GM18498 (cell line): ENCODE measurements at regions not wholly inside any gene's neighbourhood (a gene's known extent, or its start where the extent isn't known, plus 50 kb on each side); places are given as distances from the start of the nearest gene placed in this dataset.
A peak's percentile ranks its signal among the peaks of the same experiment; 100 is the strongest.
"Not testable (repeated sequence)": the region's sequence is repeated elsewhere in the genome, so short reads cannot be mapped to it uniquely, and the experiment has no call there.

Experiments
- ATAC-seq: cut with Tn5 transposase; IDR thresholded peaks from one replicate; pipeline ENCODE4 v1.9.1; 2021; ENCODE audit warnings: mild to moderate bottlenecking, moderate library complexity; ENCODE audit not compliant: unreplicated experiment

GRCh38 chr3:109982201-109982600 lies 644.9 kb upstream of the DPPA4 start:
- no peak for ATAC-seq

GRCh38 chr3:109984976-109985375 lies 647.6 kb upstream of the DPPA4 start:
- ATAC-seq = no peak

DNA sequence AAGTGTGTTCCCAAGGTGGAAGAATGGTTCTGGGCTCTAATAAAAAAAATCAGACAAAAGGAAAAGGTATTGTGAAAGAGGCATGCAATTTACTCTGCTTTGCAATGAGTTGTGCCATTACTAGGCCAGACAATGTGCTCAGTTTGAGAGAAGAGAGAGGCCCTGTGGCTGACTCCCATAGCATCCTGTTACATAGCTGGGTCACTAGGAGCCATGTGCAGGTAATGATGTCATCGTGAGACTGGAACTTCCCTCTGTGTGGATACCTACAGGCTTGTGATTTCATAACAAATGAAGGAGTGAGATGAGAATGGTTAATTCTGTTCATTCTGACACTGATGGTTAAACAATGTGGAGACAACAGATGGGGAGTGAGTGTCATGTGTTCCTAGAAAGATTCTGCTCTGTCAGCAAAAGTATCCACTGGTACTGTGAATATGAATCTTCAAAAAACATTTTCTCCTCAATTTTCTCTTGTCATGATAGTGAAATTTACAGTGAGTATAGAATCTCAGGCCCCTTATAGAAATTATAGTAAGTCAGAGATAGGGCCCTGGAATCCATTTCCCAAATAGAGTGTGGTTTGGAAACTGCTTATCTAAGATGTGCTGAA lies 648.7 kb upstream of the DPPA4 start:
- ATAC-seq = no peak

DNA sequence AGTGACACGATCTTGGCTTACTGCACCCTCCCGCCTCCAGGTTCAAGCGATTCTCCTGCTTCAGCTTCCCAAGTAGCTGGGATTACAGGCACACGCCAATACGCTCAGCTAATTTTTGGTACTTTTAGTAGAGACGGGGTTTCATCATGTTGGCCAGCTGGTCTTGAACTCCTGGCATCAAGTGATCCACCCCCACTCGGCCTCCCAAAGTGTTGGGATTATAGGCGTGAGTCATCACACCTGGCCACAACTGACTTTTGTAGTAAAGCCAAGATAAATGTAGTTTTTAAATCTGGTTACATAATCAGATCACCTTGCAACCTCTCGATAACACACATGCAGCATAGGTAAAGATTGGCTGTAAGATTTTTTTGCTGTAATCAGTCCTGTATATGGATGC lies 657.5 kb upstream of the DPPA4 start:
- ATAC-seq = no peak

DNA sequence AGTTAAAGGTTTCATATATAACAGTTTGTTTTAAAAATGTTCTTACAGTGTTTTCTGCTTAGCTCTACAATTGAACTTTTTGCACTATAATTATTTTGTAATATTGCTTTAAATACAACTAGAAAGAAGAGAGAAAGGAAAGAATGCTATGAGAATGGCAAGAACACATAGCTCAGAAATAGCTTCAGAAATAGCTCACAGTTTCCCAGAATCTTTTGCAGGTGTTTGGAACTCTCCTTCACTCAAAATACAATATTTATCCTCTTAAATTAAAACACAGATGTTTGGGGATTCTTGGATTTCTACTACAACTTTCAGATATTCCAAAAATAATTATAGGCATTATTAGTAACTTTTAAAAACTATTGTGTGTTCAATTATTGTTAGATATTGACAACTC lies 658.0 kb upstream of the DPPA4 start:
- no peak for ATAC-seq

GRCh38 chr3:110001905-110002304 lies 664.6 kb upstream of the DPPA4 start:
- not testable (repeated sequence) for ATAC-seq

- ATAC-seq = no peak
These were observed 669.6 kb upstream of the DPPA4 start for GRCh38 chr3:110006913-110007312.

DNA sequence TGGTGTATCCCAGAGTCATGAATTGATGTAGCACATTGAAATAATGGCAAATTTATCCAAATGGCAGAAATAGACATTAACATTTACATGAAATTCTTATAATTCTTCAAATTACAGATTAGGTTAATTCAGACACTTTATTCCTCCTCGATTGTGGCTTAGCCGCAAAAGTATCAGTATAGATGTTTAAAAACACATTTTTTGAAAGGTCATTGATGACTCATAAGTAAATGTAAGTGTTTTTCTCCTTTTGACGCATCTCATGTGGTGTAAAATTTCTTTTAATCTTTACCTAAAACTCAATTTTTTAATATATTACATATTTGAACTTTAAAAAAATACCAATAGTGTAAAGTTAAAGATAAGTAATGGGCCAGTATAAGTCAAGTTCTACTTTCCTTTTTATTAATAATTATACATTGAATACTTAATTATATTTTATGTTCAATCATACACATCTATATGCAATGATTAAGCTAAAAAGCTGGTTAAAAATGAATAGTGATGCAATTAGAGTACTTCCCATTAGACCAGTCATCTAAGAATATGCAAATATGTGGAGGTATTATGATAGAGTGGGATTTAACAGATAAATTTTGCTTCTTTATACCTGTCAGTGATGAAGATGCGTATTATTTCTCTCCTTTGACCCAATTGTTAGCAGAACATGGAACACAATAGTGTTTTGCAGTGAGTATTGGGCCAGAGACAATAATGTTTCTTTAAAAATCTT lies 678.1 kb upstream of the DPPA4 start:
- no peak for ATAC-seq

- no peak for ATAC-seq
These were observed 679.0 kb upstream of the DPPA4 start for GRCh38 chr3:110016235-110016815.

DNA sequence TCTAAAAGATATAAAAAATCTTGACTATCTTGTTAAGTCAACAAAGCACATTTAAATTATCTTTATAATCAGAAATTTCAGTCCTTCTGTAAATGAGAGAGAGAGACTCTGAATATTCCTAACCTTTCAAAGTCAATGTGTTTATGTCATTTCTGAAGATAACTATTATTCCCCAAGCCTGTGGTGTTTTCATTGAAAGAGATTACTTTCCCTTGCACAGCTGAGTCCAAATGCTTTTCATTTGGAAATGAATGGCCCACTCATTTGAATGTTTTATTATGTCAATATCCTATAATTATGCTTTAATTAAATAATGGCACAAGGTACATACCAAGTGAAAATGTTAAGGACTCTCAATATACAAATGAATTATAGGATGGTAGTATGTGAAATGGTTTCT lies 680.0 kb upstream of the DPPA4 start:
- no peak for ATAC-seq

GRCh38 chr3:110021659-110022058 lies 684.3 kb upstream of the DPPA4 start:
- ATAC-seq = no peak

- not testable (repeated sequence) for ATAC-seq
These were observed 685.7 kb upstream of the DPPA4 start for GRCh38 chr3:110023022-110023421.

- ATAC-seq = no peak
These were observed 689.1 kb upstream of the DPPA4 start for GRCh38 chr3:110026421-110026820.

- ATAC-seq = no peak
These were observed 690.2 kb upstream of the DPPA4 start for GRCh38 chr3:110027446-110028080.

- ATAC-seq = no peak
These were observed 694.6 kb upstream of the DPPA4 start for GRCh38 chr3:110031975-110032374.

DNA sequence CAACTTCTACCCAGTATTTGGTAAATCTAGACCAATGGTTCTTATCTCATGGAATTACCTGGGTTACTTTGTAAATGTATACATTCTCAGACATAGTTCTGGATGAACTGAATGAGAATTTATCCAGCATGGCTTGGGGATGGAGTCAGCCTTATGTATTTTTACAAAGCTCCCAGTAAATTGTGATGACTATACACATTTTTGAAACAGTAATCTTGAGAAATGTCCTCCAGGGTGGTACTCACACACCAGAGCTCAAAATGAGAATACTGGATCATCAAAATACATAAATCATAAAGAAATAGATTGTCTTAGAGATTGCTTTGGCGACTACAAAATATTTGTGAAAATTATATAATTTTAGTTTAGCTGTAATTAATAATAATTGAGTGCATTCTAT lies 722.1 kb upstream of the DPPA4 start:
- no peak for ATAC-seq

DNA sequence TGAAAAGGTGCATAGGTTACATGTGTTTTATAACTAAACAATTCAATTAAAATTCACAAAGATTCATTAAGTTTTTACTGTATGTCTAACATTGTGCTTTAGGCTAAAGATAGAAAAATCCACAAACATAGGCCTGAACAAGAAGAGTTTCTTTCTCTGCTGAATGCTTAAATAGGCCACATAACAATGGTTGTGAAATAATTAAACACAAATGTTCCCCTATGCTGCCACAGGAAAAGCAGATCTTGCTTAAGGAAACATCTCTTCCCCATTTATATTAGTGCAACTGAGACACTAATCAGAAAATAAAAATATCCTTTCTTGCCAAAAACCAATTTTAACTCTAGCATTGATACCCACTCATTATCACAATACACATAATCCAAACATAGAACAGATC lies 725.4 kb upstream of the DPPA4 start:
- ATAC-seq = no peak

DNA sequence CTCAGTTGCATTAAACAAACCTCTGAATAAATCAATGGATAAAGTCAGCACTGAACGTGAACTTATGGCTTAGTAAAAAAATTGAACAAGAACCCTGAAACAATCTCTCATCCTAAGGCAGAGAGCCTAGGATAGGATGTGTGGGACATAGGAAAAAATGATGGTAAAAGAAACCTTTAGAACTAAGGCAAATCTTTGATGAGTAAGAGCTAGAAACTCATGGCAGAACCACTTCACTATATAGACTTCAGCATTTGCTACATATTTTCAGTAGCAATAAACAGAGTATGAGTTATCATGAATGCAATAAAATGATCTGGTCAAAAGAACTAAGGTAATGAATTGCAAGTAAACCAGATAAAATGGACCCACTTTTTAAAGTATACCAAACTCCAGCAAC lies 725.8 kb upstream of the DPPA4 start:
- ATAC-seq = no peak

DNA sequence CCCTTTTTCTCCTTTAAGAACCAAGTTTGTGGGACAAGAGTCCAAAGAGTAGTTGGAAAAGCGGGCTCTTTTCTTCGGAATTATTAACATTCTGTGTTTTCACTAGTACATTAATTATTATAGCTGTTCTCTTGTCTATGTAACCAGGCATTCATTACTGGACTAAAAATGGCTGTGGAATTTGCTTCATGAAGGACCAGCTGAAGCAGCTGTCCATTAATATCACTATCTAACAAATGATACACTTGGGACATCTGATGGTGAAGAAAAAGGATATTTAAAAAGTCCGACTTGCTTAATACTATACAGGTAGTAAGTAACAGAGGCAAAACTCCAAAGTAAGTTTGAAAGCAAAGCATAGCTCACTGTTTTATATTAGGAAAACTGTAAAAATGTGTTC lies 728.9 kb upstream of the DPPA4 start:
- ATAC-seq = no peak

GRCh38 chr3:110067527-110067926 lies 730.2 kb upstream of the DPPA4 start:
- no peak for ATAC-seq

GRCh38 chr3:110069761-110070160 lies 732.4 kb upstream of the DPPA4 start:
- ATAC-seq = peak; percentile 41
